WI38 (cell line): ENCODE measurements at regions not wholly inside any gene's neighbourhood (a gene's known extent, or its start where the extent isn't known, plus 50 kb on each side); places are given as distances from the start of the nearest gene placed in this dataset.

Source experiments
- H3K4me3 ChIP-seq: 2 replicates; pipeline ENCODE4 v1.5.1; 2011; ENCODE audit warnings: low read depth, mild to moderate bottlenecking, control low read depth, low read length
- CTCF ChIP-seq: IDR thresholded peaks from 2 replicates; pipeline ENCODE4 v1.5.1; 2012; ENCODE audit warnings: low read depth, mild to moderate bottlenecking, control low read depth, low read length

- H3K4me3 ChIP-seq = no peak overlapping the region
- TF ChIP-seq CTCF = no peak
These were observed 467.3 kb downstream of the TAF11L14 start for GRCh38 chr5:18101532-18101931.

GRCh38 chr5:18102733-18103132 is 468.5 kb downstream of the TAF11L14 start:
- TF ChIP-seq CTCF = no peak
- no peak overlapping the region for H3K4me3 ChIP-seq

- no peak overlapping the region for H3K4me3 ChIP-seq
- no peak for TF ChIP-seq CTCF
These were observed 471.2 kb downstream of the TAF11L14 start for GRCh38 chr5:18105449-18105848.

- H3K4me3 ChIP-seq = no peak overlapping the region
- no peak for TF ChIP-seq CTCF
These were observed 477.7 kb downstream of the TAF11L14 start for GRCh38 chr5:18111906-18112465.

- no peak for TF ChIP-seq CTCF
- no peak overlapping the region for H3K4me3 ChIP-seq
These were observed 479.5 kb downstream of the TAF11L14 start for GRCh38 chr5:18113721-18114120.

GRCh38 chr5:18114151-18114757 is 480.0 kb downstream of the TAF11L14 start:
- H3K4me3 ChIP-seq = no peak overlapping the region
- TF ChIP-seq CTCF = no peak

- H3K4me3 ChIP-seq = no peak overlapping the region
- TF ChIP-seq CTCF = no peak
These were observed 483.7 kb downstream of the TAF11L14 start for GRCh38 chr5:18117968-18118367.
